Osteoblast (primary cell): ENCODE measurements at regions not wholly inside any gene's neighbourhood (a gene's known extent, or its start where the extent isn't known, plus 50 kb on each side); places are given as distances from the start of the nearest gene placed in this dataset.

Experiments
- DNase-seq: peaks from one replicate; pipeline ENCODE4 v3.0.0; 2011; ENCODE audit warnings: low spot score, mixed read lengths; ENCODE audit not compliant: insufficient read length; ENCODE audit errors: missing footprints
- H2AFZ ChIP-seq: 2 replicates; pipeline ENCODE4 v1.6.0; 2011; ENCODE audit warnings: mild to moderate bottlenecking, low read length
- H3K27ac ChIP-seq: 2 replicates; pipeline ENCODE4 v1.5.1; 2011; ENCODE audit warnings: mild to moderate bottlenecking, low read depth, low read length, moderate library complexity
- H3K27me3 ChIP-seq: 2 replicates; pipeline ENCODE4 v1.6.0; 2012; ENCODE audit warnings: mild to moderate bottlenecking, control low read depth, inconsistent platforms, low read length, moderate library complexity; ENCODE audit not compliant: insufficient read depth
- H3K36me3 ChIP-seq: 2 replicates; pipeline ENCODE4 v1.5.1; 2011; ENCODE audit warnings: mild to moderate bottlenecking, low read length, control low read depth, moderate library complexity; ENCODE audit not compliant: insufficient read depth
- H3K4me1 ChIP-seq: 2 replicates; pipeline ENCODE4 v1.5.1; 2011; ENCODE audit warnings: mild to moderate bottlenecking, low read length, control low read depth, moderate library complexity; ENCODE audit not compliant: insufficient read depth
- H3K4me2 ChIP-seq: 2 replicates; pipeline ENCODE4 v1.6.0; 2011; ENCODE audit warnings: mild to moderate bottlenecking, low read length; ENCODE audit not compliant: insufficient read depth
- H3K4me3 ChIP-seq: fragments of 200-600 bp; sonication (generic); 3 replicates; pipeline ENCODE4 v1.5.1; 2012; ENCODE audit warnings: mild to moderate bottlenecking, low read length, inconsistent platforms; ENCODE audit not compliant: insufficient read depth
- H3K79me2 ChIP-seq: 2 replicates; pipeline ENCODE4 v1.6.0; 2012; ENCODE audit warnings: mild to moderate bottlenecking, low read length, control low read depth, inconsistent platforms; ENCODE audit not compliant: insufficient read depth
- H3K9me3 ChIP-seq: 2 replicates; pipeline ENCODE4 v1.5.1; 2011; ENCODE audit warnings: low read depth, low read length, control low read depth
- H4K20me1 ChIP-seq: 2 replicates; pipeline ENCODE4 v1.6.0; 2012; ENCODE audit warnings: mild to moderate bottlenecking, low read length, control low read depth; ENCODE audit not compliant: insufficient read depth
- CTCF ChIP-seq: IDR thresholded peaks from 2 replicates; pipeline ENCODE4 v1.5.1; 2011; ENCODE audit warnings: mild to moderate bottlenecking, low read depth, low read length, moderate library complexity; ENCODE audit errors: extremely low read depth

GRCh38 chr20:21867811-21868210 is 162.3 kb downstream of the PAX1 start:
- H3K9me3 ChIP-seq, result peaks cover 3% of the 10 kb centered on the region
- no peaks in the 10 kb centered on the region for H3K27me3 ChIP-seq
- no peak for DNase-seq
- no peaks in the 10 kb centered on the region for H3K4me1 ChIP-seq
- no peak overlapping the region for H3K4me3 ChIP-seq
- H4K20me1 ChIP-seq, result no peaks in the 10 kb centered on the region
- no peak overlapping the region for H3K4me2 ChIP-seq
- H3K27ac ChIP-seq, result no peak overlapping the region
- H2AFZ ChIP-seq, result no peak overlapping the region
- TF ChIP-seq CTCF, result no peak
- H3K36me3 ChIP-seq, result no peaks in the 10 kb centered on the region
- H3K79me2 ChIP-seq, result no peaks in the 10 kb centered on the region

DNA sequence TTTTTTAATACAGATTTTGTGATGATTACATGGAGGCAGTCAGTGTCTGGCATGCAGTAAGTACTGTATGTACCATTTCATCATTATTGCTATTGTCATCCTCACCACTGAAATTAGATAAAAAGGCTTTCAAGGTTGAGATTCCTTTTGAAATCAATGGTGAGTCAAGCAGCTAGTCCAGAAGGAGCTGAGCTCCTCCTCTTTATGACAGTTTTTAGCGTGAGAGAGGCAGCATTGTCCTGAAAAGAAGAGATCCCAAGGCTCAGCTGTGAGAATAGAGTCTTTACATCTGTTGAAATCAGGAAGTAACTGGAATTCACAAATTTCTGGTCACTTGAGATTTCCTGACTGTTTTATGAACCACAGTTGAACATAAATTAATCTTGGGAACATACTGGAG is 161.9 kb downstream of the PAX1 start:
- no peak for DNase-seq
- Histone ChIP-seq H3K79me2 (no peaks in the 10 kb centered on the region), H3K4me3 (no peak overlapping the region), H3K4me1 (no peaks in the 10 kb centered on the region), H2AFZ (no peak overlapping the region), H3K27ac (no peak overlapping the region), H3K36me3 (no peaks in the 10 kb centered on the region), H4K20me1 (no peaks in the 10 kb centered on the region), H3K27me3 (no peaks in the 10 kb centered on the region), H3K4me2 (no peak overlapping the region), H3K9me3 (peaks cover 3% of the 10 kb centered on the region)
- TF ChIP-seq CTCF, result no peak

DNA sequence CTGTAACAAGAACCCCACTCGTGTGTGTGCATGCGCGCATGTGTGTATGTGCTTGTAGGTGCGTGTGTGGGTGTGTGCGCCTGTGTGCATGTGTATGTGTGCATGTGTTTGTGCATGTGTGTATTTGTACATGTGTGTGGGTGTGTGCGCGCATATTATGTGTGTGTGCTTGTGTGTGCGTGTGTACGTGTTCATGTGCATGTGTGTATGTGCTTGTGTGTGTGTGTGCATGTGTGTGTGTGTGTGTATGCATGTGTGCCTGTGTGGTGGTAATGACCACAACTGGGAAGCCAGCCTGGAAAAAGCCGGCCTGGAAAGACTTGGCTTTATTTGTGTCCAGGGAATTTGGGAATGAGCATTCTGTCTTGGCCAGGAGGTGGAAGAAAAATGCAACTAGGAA is 157.5 kb downstream of the PAX1 start:
- H3K36me3 ChIP-seq, result no peaks in the 10 kb centered on the region
- no peak for TF ChIP-seq CTCF

GRCh38 chr20:21862259-21862946 is 156.9 kb downstream of the PAX1 start:
- Histone ChIP-seq H3K27me3 (no peaks in the 10 kb centered on the region), H3K4me3 (no peak overlapping the region), H3K9me3 (peaks cover 3% of the 10 kb centered on the region), H2AFZ (no peak overlapping the region), H3K36me3 (no peaks in the 10 kb centered on the region), H4K20me1 (no peaks in the 10 kb centered on the region), H3K27ac (no peak overlapping the region), H3K4me2 (no peak overlapping the region), H3K4me1 (no peaks in the 10 kb centered on the region), H3K79me2 (no peaks in the 10 kb centered on the region)
- no peak for DNase-seq
- TF ChIP-seq CTCF, result no peak

More for the DNA sequence above, 157.5 kb downstream of the PAX1 start:
- Histone ChIP-seq H2AFZ (no peak overlapping the region), H3K4me2 (no peak overlapping the region), H3K27ac (no peak overlapping the region), H3K9me3 (peaks cover 3% of the 10 kb centered on the region), H3K4me1 (no peaks in the 10 kb centered on the region), H4K20me1 (no peaks in the 10 kb centered on the region), H3K4me3 (no peak overlapping the region), H3K79me2 (no peaks in the 10 kb centered on the region), H3K27me3 (no peaks in the 10 kb centered on the region)
- no peak for DNase-seq
